GM23338 (cell line): ENCODE measurements at regions not wholly inside any gene's neighbourhood (a gene's known extent, or its start where the extent isn't known, plus 50 kb on each side); places are given as distances from the start of the nearest gene placed in this dataset.

Experiments
- ATAC-seq: fragments of 200-7000 bp; cut with Tn5 transposase; 3 replicates; pipeline ENCODE4 v1.9.1; 2020
- DNase-seq: peaks from one replicate; pipeline ENCODE4 v3.0.0-alpha.2; 2015; ENCODE audit warnings: low spot score
- H2AFZ ChIP-seq: fragments of 200-600 bp; sonication (generic); 2 replicates; pipeline ENCODE4 v1.8.0; 2016; ENCODE audit warnings: antibody characterized with exemption, mild to moderate bottlenecking, moderate library complexity
- H3F3A ChIP-seq: fragments of 200-600 bp; sonication (generic); replicated peaks from 2 replicates; pipeline ENCODE4 v1.8.0; 2017; ENCODE audit warnings: antibody characterized with exemption, mixed run types, low read depth
- H3K27ac ChIP-seq: fragments of 200-600 bp; sonication (generic); 2 replicates; pipeline ENCODE4 v1.6.1; 2016; ENCODE audit warnings: low read depth
- H3K27me3 ChIP-seq: fragments of 200-600 bp; sonication (generic); 2 replicates; pipeline ENCODE4 v1.8.0; 2016; ENCODE audit warnings: mild to moderate bottlenecking, mixed run types, moderate library complexity; ENCODE audit not compliant: insufficient read depth
- H3K36me3 ChIP-seq: fragments of 200-600 bp; sonication (generic); 2 replicates; pipeline ENCODE4 v1.8.0; 2016; ENCODE audit warnings: mild to moderate bottlenecking; ENCODE audit not compliant: insufficient read depth
- H3K4me1 ChIP-seq: fragments of 200-600 bp; sonication (generic); 2 replicates; pipeline ENCODE4 v1.8.0; 2016; ENCODE audit warnings: mild to moderate bottlenecking, moderate library complexity; ENCODE audit not compliant: insufficient read depth
- H3K4me2 ChIP-seq: fragments of 200-600 bp; sonication (generic); 2 replicates; pipeline ENCODE4 v1.7.1; 2017; ENCODE audit warnings: mixed run types
- H3K4me3 ChIP-seq: fragments of 200-600 bp; sonication (generic); 2 replicates; pipeline ENCODE4 v1.6.1; 2016; ENCODE audit warnings: mixed run types
- H3K79me2 ChIP-seq: fragments of 200-600 bp; sonication (generic); replicated peaks from 2 replicates; pipeline ENCODE4 v1.8.0; 2017; ENCODE audit warnings: mild to moderate bottlenecking; ENCODE audit not compliant: insufficient read depth
- H3K9me2 ChIP-seq: fragments of 200-600 bp; sonication (generic); 2 replicates; pipeline ENCODE4 v1.8.0; 2017; ENCODE audit not compliant: insufficient read depth
- H4K20me1 ChIP-seq: fragments of 200-600 bp; sonication (generic); replicated peaks from 2 replicates; pipeline ENCODE4 v1.8.0; 2017; ENCODE audit warnings: mild to moderate bottlenecking; ENCODE audit not compliant: insufficient read depth
- H3K27ac Mint-ChIP-seq: 2 replicates; pipeline ENCODE4 v1.8.0; 2020; ENCODE audit warnings: inconsistent platforms, mild to moderate bottlenecking, moderate library complexity, mixed read lengths
- H3K27me3 Mint-ChIP-seq: 3 replicates; pipeline ENCODE4 v1.8.0; 2022; ENCODE audit warnings: low read depth, mild to moderate bottlenecking, moderate library complexity, mixed read lengths, inconsistent platforms; ENCODE audit not compliant: insufficient read depth, poor library complexity
- H3K36me3 Mint-ChIP-seq: 3 replicates; pipeline ENCODE4 v1.8.0; 2021; ENCODE audit warnings: low read depth, mild to moderate bottlenecking, inconsistent platforms, moderate library complexity, mixed read lengths
- H3K4me1 Mint-ChIP-seq: 3 replicates; pipeline ENCODE4 v1.8.0; 2020; ENCODE audit warnings: mild to moderate bottlenecking, inconsistent platforms, mixed read lengths
- H3K4me3 Mint-ChIP-seq: 3 replicates; pipeline ENCODE4 v1.8.0; 2021; ENCODE audit warnings: moderate library complexity, mild to moderate bottlenecking, inconsistent platforms, mixed read lengths
- H3K9me3 Mint-ChIP-seq: 3 replicates; pipeline ENCODE4 v1.8.0; 2020; ENCODE audit warnings: moderate library complexity, mild to moderate bottlenecking, inconsistent platforms, mixed read lengths
- CREB1 ChIP-seq: fragments of 250-450 bp; sonication (Bioruptor Pico); IDR thresholded peaks from 2 replicates; pipeline ENCODE4 v1.5.0; 2020; ENCODE audit warnings: low read depth, mild to moderate bottlenecking, moderate library complexity
- CTCF ChIP-seq, 2 experiments: fragments of 200-600 bp in 1 of 2; sonication (generic) in 1 of 2; conservative IDR thresholded peaks; 2 replicates each; pipeline versions ENCODE4 v1.5.1 to v1.6.1; 2016 to 2017; ENCODE audit warnings: antibody characterized with exemption in 2 of 2, low read depth in 2 of 2, mild to moderate bottlenecking in 2 of 2, moderate library complexity in 1 of 2
- ETS1 ChIP-seq: IDR thresholded peaks from 2 replicates; pipeline ENCODE4 v1.6.1; 2016; ENCODE audit warnings: antibody characterized with exemption
- EZH2 ChIP-seq: fragments of 200-600 bp; sonication (generic); IDR thresholded peaks from one replicate; pipeline ENCODE4 v1.8.0; 2017; ENCODE audit warnings: antibody characterized with exemption, mild to moderate bottlenecking, low read depth; ENCODE audit not compliant: unreplicated experiment
- EZH2phosphoT487 ChIP-seq: fragments of 200-600 bp; sonication (generic); IDR thresholded peaks from one replicate; pipeline ENCODE4 v1.8.1; 2018; ENCODE audit warnings: antibody characterized with exemption; ENCODE audit not compliant: unreplicated experiment
- JUNB ChIP-seq: IDR thresholded peaks from one replicate; pipeline ENCODE4 v1.6.1; 2016; ENCODE audit warnings: antibody characterized with exemption; ENCODE audit not compliant: unreplicated experiment
- NANOG ChIP-seq: IDR thresholded peaks from 2 replicates; pipeline ENCODE4 v1.6.1; 2016; ENCODE audit warnings: antibody characterized with exemption, borderline replicate concordance
- POLR2AphosphoS5 ChIP-seq: IDR thresholded peaks from 2 replicates; pipeline ENCODE4 v1.6.1; 2016; ENCODE audit warnings: antibody characterized with exemption, low read depth
- STAT1 ChIP-seq: IDR thresholded peaks from one replicate; pipeline ENCODE4 v1.6.1; 2016; ENCODE audit warnings: antibody characterized with exemption; ENCODE audit not compliant: unreplicated experiment
- ZNF114 ChIP-seq: fragments of 250-450 bp; sonication (Bioruptor Pico); IDR thresholded peaks from 2 replicates; pipeline ENCODE4 v1.5.0; 2020; ENCODE audit warnings: mild to moderate bottlenecking, moderate library complexity
- ZNF462 ChIP-seq: fragments of 250-450 bp; sonication (Bioruptor Pico); IDR thresholded peaks from 2 replicates; pipeline ENCODE4 v1.5.0; 2020; ENCODE audit warnings: mild to moderate bottlenecking, moderate library complexity

GRCh38 chr18:55900380-55900779, 312.4 kb upstream of the TCF4 start (continued):
- TF ChIP-seq POLR2AphosphoS5 (no peak), EZH2phosphoT487 (no peak), ETS1 (no peak), ZNF114 (CRISPR knock-in tag) (no peak), NANOG (no peak), CREB1 (CRISPR knock-in tag) (no peak), JUNB (no peak)

GRCh38 chr18:55897091-55897689, 309.2 kb upstream of the TCF4 start:
- H3K79me2 ChIP-seq, result peaks cover 4% of the 10 kb centered on the region; the same call in 1 of the 2 replicates
- H3K9me3 Mint-ChIP-seq, result no peaks in the 10 kb centered on the region; the same call in 2 of the 3 replicates
- H3K4me1 Mint-ChIP-seq, result peaks cover 34% of the 10 kb centered on the region
- H2AFZ ChIP-seq, result no peak overlapping the region
- H3K4me2 ChIP-seq, result no peak overlapping the region
- no peak overlapping the region for H3K4me3 ChIP-seq
- DNase-seq (no peak), ATAC-seq (no peak)
- no peaks in the 10 kb centered on the region; the same call in 1 of the 2 replicates for H3K9me2 ChIP-seq
- H3K36me3 ChIP-seq, result no peaks in the 10 kb centered on the region
- no peaks in the 10 kb centered on the region for H4K20me1 ChIP-seq
- H3K4me1 ChIP-seq, result peaks cover 26% of the 10 kb centered on the region
- no peak overlapping the region for H3K27ac ChIP-seq
- no peaks in the 10 kb centered on the region for H3K27me3 ChIP-seq
- H3K36me3 Mint-ChIP-seq, result no peaks in the 10 kb centered on the region
- H3F3A ChIP-seq, result no peaks in the 10 kb centered on the region
- H3K4me3 Mint-ChIP-seq, result no peak overlapping the region
- peaks cover 3% of the 10 kb centered on the region for H3K27me3 Mint-ChIP-seq
- H3K27ac Mint-ChIP-seq, result no peak overlapping the region
- TF ChIP-seq CTCF (conservative IDR thresholded peaks at IDR 0.05; ENCODE audit: low read depth in 2 of 2) (no peak), JUNB (no peak), EZH2phosphoT487 (no peak), ETS1 (no peak), POLR2AphosphoS5 (no peak), STAT1 (no peak), CREB1 (CRISPR knock-in tag) (no peak), EZH2 (no peak), ZNF114 (CRISPR knock-in tag) (no peak), ZNF462 (CRISPR knock-in tag) (no peak)
